NT2/D1 (cell line): ENCODE measurements at regions not wholly inside any gene's neighbourhood (a gene's known extent, or its start where the extent isn't known, plus 50 kb on each side); places are given as distances from the start of the nearest gene placed in this dataset.

Experiments
- SUZ12 ChIP-seq: IDR thresholded peaks from 2 replicates; pipeline ENCODE4 v1.6.1; 2011; ENCODE audit not compliant: insufficient read length, insufficient read depth; ENCODE audit errors: extremely low read depth
- YY1 ChIP-seq: IDR thresholded peaks from 2 replicates; pipeline ENCODE4 v1.6.1; 2011; ENCODE audit not compliant: insufficient read length, insufficient read depth
- ZNF274 ChIP-seq: IDR thresholded peaks from 2 replicates; pipeline ENCODE4 v1.6.1; 2011; ENCODE audit warnings: mild to moderate bottlenecking, low read depth, low read length

GRCh38 chr6:164122109-164122508 is 707.6 kb downstream of the QKI start:
- TF ChIP-seq SUZ12 (no peak), YY1 (no peak), ZNF274 (no peak)
